GM18873 (cell line): ENCODE measurements at regions not wholly inside any gene's neighbourhood (a gene's known extent, or its start where the extent isn't known, plus 50 kb on each side); places are given as distances from the start of the nearest gene placed in this dataset.
"Not testable (repeated sequence)": the region's sequence is repeated elsewhere in the genome, so short reads cannot be mapped to it uniquely, and the experiment has no call there.

Experiments
- ATAC-seq: cut with Tn5 transposase; IDR thresholded peaks from one replicate; pipeline ENCODE4 v1.9.1; 2021; ENCODE audit warnings: mild to moderate bottlenecking, moderate library complexity, moderate number of reproducible peaks; ENCODE audit not compliant: unreplicated experiment, low FRiP score

DNA sequence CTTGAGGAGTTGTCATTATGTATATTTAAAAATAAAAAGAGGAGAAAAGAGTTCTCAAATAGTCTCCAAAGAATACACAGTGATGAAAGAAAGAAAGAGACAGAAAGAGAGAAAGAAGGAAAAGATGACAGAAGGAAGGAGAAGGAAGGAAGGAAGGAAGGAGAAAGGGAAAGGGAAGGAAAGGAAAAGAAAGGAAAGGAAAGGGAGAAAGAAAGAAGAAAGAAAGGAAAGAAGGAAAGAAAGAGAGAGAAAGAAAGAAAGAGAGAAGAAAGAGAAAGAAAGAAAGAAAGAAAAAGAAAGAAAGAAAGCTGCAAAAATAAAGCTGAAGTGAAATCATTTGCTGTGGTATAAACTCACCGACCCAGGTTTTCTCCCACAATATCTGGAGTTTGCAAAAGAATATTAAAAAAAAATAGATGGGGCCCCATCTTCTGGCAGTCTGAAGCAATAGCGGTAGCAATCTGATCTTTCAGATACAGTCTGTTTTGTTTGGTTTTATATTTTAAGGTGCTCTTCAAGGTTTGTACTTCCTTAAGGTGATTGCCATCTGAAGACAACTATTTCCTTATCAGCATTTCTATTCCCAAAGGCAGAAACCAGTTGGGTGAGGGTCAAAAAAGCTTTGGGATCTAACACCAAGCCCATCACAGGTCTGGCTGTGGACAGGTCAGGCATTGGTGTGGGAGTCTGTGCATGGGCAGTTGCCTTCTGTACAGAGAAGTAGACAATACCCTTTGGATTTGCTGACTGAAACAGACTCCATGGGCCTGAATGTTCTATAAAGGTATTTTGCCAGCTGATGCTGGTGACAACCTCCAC lies 160.4 kb downstream of the CPEB2 start:
- no peak for ATAC-seq

DNA sequence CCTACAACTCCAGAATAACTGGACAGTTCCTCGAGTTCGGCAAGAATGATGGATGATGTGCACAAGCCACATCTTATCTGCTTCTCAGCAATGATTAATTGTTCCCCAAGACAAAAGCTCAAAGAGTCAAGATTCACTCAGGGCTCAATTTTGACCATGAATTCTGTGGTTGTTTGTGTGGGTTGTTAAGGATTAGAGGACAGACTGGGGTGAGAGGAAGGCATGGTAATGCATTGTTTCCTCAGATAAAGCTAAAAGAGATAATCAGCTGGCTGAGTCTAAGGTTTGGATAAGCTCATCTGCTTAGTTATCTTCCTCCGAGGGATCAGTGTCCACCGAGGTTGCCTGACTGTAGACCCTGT lies 161.0 kb downstream of the CPEB2 start:
- no peak for ATAC-seq

DNA sequence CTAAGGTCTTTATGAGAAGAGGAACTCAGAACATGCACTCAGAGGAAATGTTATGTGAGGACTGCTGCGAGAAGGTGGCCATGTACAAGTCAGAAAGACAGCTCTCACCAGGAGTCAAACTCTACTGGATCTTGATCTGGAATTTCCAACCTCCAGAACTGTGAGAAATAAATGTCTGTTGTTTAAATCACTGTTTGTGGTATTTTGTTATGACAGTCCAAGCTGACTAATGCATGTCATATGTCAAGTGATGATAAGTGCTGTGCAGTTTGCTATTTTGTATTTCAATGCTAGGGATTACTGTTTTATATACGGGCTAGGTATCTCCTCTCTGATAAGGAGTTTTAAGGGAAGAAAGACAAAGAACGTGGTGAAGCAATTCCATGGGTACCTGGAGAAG lies 162.3 kb downstream of the CPEB2 start:
- ATAC-seq: no peak

DNA sequence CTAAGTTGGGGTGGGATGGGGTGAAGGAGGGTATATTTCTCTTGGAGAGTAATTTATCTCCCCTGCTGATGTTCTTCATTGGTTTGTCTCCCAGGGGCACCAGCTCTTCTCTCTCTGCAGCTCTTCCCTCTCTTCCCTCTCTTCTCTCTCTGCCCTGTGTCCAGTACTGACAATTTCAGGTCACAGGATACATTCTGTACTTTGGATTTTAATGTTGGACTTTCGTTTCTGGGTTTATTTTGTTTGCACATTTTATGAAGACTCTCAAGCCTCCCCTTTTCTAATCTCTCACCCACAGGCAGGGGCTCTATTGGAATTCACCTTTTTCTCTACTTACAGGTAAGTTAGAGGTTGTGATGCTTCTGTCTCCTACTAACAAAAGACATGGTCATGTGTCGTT lies 165.5 kb downstream of the CPEB2 start:
- no peak for ATAC-seq

DNA sequence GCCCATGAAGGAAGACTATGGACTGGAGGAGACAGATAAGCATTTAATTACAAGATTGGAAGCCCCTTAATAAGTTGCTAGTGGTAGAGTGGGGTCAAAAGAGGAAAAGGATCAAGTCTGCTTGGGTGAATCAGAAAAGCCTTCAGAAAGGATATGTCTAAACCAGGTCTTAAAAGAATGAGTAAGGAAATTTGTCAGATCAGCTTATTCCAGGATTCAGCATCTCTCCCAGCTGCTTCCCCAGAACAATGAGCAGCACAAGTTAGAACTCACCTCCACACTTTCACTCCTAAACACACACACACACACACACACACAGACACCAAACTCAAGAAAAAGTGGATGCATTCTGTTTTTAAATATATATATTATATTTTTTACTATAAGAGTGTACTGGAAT lies 166.5 kb downstream of the CPEB2 start:
- ATAC-seq: no peak

DNA sequence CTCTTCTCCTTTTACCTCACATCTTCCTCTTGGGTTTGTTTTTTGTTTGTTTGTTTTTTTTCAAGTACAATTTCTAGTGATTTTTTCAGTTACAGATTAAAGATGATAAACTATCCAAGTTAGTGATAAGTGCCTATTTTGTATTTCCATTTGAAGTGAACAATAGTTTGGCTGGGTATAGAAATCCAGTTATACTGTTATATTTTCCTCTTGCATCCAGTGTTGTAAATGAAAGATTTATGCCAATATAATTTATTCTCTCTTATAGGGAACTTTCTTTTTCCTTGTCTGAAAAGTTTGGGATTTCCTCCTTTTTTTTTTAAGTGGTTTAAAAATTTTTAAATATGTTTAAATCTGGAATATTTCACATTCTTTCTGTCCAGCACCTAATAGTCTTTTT lies 169.4 kb downstream of the CPEB2 start:
- ATAC-seq: no peak

DNA sequence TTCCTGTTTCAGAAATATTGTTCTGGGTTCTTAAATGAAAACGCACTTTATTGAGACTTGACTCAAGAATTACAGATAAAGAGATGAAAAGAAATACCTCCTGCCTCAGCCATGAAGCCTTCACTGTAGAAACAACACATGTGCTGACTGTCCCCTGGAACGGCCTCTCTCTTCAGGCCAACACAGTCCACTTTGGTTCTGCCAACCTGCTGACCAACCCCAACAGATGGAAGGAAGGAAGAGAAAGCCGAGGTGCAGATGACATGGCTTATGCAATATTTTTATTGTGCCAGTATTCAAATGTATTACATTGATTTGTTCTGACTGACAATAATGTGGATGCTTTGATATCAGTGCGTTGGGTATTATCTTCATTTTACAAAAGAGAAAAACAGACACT lies 171.0 kb downstream of the CPEB2 start:
- no peak for ATAC-seq

DNA sequence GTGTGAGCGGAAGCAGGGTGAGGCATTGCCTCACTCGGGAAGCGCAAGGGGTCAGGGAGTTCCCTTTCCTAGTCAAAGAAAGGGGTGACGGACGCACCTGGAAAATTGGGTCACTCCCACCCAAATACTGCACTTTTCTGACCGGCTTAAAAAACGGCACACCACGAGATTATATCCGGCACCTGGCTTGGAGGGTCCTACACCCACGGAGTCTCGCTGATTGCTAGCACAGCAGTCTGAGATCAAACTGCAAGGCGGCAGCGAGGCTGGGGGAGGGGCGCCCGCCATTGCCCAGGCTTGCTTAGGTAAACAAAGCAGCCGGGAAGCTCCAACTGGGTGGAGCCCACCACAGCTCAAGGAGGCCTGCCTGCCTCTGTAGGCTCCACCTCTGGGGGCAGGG lies 171.9 kb downstream of the CPEB2 start:
- not testable (repeated sequence) for ATAC-seq

DNA sequence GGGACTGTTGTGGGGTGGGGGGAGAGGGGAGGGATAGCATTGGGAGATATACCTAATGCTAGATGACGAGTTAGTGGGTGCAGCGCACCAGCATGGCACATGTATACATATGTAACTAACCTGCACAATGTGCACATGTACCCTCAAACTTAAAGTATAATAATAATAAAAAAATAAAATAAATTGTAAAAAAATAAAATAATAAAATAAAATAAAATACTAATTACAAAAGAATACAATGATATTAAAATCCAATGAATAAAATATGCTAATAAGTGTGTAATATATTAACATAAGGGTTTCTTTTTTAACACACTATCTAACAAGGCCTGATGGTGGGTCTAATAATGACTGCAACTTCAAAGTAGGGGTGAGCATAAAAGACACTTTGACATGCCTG lies 177.6 kb downstream of the CPEB2 start:
- not testable (repeated sequence) for ATAC-seq

DNA sequence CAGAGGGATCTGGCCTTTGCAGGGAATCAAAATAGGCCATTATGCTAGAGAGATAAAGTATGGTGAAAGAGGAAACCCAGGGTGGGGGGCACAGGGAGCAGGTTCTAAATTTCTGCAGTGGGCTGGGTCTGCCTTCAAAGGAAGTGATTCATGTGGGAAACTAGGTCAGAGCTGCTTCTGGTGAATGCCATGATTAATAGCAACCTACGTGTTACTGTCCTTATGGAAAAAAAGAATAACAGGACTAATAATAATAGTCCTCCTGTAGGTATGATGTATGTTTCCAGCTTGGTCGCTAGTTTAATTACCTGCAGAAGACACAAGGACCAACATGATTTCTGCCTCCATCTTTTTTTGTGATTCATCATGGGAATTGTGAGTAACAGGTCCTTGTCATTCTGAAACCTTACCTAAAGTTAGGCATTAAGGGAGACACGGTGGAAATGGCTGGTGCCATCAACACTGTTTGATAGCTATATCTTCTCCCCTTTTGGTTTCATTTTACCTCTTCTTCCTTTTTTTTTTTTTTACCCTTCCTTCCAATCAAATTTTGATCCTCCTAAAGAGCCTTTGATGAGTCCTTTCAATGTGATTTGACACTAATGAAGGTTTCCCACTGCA lies 180.4 kb downstream of the CPEB2 start:
- no peak for ATAC-seq

DNA sequence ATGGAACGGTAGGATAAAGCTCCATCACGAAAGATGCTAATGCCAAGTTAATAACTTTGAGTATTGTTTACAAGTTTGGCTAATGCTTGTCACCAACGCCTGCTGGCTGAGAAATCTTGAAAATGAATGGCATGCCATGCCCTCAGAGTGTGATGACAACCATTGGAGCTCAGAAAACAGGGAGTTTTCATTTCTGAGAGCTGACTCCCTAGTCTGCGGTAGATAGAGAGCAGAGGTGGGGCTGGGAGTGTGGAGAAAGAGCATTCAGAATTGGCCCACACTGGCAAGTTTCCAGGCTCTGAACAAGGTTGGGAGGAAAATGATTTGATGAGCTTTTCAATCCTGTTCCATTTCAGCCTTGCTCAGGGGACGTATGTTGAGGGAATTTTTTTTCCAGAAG lies 183.9 kb downstream of the CPEB2 start:
- no peak for ATAC-seq

DNA sequence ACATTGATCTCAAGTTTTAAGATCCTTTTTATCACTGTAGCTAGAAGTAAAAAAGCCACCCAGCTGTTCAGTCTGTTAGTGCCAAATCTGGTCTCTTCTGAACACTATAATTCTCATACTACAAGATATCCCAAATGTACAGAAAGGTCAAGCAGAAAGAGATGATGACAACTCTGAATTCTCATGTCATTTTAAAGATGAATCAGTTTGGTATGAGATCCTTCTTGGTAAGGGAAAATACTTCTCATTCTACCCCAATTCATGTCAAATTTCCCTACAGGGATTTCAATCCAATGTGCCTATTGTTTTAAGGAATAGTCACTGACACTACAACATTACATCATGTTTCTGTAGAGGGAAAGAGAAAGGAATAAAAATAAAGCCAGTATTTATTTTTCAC lies 184.5 kb downstream of the CPEB2 start:
- no peak for ATAC-seq

DNA sequence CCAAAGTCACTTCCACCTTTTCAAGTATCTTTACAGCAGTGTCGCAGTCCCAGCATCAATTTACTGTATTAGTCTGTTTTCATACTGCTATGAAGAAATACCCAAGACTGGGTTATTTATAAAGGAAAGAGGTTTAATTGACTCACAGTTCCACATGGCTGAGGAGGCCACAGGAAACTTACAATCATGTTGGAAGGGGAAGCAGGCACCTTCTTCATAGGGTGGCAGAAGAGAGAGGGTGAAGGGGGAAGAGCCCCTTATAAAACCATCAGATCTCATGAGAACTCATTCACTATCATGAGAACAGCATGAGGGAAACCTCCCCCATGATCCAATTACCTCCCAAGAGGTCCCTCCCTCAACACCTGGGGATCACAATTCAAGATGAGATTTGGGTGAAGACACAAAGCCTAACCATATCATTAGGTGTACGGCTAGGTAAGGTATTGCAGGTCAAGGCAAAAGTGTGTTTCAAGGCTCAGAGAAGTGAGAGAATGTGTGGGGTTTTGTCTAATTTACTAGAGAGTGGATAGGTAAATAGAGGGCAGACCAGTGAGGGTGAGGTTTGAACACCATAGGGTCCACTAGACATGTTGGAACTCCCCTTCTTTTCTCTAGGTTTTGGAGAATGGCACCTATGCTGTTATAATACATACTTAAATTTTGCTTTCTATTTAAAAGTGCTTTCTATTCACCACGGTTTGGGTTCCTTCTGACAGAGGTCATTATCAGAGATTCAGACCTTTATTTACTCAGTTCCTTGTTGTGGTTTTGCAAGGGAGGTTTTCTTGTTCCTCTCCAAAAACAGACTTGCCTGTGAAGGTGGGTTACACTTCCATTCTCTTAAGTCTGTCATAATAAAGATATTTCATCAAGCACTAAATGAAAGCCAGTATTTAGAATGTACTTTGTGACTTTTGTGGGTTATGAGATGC lies 186.6 kb downstream of the CPEB2 start:
- no peak for ATAC-seq

DNA sequence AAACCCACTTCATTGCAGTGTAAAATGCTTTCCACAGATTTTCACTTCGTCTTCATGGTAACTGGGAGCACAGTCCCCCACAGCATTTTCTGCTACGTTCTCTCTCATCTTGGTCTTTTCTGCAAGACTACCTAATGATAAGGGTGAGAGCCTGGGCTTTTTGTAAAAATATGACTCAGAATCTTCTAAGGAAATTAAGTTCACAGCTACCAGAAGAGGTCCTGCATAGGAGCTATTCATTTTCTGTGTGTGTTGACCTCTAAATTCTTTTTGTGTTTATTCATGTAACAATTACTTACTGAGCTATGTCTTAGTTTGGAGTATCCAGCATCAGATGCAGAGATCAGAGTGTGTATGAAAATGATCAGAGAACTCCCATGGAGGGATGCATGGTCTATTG lies 192.2 kb downstream of the CPEB2 start:
- no peak for ATAC-seq

DNA sequence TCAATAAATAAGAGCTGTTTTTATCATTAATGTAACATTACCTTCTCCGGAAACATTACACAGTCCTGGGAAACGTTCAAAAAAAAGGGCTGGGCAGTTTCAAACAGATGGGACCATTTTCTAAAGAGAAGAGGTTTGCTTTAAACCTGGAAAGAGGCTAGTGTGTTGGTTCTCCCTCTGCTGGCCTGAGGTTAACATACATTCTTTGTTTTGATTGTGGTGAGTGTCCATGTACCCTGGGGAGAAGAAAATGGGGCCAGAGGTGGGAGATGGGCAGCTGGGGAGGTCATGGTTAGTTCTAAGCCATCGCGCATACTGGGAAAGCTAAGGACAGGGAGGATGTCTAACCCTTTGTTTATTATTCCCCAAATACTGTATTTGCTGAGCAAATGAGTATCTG lies 194.7 kb downstream of the CPEB2 start:
- ATAC-seq: no peak

DNA sequence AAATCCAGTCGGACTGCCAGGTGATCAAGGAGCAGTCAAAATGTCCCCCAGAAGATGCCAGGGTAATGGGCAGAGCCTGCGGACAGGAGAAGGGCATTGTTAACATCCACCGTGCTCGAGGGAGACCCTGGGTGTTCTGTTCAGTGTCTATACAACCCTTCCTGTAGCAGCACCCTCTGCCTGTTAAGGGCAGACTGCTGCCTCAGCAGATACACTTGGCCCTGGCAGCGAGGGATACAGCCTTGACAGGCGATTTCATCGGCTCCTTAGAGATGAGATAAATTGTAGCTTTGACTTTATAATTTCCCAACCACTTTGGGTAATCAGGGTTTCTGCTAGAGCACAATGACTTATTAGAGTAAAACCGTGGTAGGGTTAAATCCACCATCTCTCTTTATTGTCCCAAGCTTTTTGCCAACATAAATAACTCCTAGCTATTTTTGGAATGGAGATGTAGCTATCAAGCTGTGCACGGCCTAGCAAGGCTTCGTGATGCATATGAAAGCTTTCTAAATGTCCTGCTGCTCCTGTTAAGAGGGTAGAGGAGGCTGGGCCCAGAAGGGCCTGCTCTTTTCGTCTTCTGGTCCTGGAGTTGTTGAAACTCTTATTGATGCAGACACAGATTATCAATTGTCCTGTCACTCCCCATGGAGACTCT lies 195.9 kb downstream of the CPEB2 start:
- ATAC-seq: no peak

DNA sequence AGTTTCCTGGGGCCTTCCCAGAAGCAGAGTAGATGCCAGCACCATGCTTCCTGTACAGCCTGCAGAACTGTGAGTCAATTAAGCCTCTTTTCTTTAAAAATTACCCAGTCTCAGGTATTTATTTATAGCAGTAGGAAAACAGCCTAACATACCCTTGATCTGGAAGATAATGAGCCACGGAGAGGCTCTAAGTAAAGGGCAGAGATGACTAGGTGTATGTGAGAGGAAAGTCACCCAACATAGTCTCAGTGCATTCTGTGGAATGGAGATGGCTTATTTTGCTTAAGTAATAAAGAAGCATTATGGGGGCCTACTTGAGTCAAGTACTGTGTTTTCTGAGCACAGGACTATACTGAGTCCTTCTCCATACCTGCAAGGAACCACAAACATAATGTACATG lies 199.5 kb downstream of the CPEB2 start:
- ATAC-seq: no peak

DNA sequence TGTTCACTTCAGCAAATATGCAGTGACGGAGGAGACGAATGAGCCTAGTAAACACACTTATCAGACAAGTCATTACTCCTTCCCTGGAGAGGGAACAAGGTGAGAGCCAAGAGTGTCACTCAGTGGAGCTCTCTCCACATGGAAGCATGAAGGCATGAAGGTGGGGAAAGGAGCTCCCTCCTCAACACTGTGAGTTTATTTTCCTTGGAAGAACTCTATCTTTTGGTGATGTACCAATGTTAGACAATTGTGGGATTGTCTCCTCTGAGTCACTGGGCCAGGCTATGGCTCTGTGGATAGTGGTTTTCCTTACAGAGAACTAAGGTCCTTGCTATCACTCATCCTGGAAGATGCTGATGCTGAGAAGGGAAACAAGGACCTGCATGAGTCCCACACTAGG lies 200.2 kb downstream of the CPEB2 start:
- no peak for ATAC-seq

DNA sequence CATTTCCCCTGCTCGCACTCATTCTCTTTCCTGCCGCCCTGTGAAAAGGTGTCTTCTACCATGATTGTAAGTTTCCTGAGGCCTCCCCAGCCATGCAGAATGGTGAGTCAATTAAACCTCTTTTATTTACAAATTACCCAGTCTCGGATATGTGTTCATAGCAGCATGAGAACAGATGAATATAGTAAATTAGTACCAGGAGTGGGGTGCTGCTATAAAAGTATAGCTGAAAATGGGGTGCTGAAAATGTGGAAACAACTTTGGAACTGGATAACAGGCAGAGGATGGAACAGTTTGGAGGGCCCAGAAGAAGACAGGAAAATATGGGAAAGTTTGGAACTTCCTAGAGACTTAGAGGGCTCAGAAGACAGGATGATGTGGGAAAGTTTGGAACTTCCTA lies 204.2 kb downstream of the CPEB2 start:
- not testable (repeated sequence) for ATAC-seq

DNA sequence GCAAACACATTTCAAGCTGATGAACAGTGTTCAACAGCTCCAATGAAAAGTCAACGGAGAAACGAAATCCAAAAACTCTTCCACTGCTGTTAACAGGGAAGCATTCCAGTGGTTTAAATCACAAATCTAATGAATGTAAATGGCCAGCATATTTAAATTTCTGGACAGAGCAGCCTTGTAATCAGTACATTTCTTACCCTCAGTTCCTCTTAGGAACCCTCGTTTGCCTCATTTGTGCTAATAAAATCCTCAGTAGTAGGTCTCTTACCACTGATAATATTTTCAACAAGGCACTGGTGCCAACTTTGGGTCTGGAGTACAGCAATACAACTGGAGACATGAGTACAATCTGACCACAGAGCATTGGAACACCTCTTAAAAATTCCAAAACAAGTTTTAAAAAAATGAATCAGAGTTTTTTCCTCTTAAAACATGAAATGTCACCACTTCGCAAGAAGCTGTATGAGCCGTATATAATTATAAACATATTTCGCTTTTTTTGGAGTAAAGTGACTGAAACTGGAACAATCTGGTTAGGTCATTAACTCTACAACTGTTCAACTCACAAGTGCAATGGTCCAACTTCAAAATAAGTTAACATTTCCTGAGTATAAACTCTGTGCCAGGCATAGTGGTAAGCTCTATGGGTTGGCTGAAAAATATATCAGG lies 211.2 kb downstream of the CPEB2 start:
- no peak for ATAC-seq
